ENCODE measurements at regions not wholly inside any gene's neighbourhood (a gene's known extent, or its start where the extent isn't known, plus 50 kb on each side); places are given as distances from the start of the nearest gene placed in this dataset.

GRCh38 chr1:37299216-37299615, 175.2 kb upstream of the ZC3H12A start:
- DNase-seq (no peak), ATAC-seq (ENCODE audit: low read depth) (no peak)
- H3K4me3 ChIP-seq (ENCODE audit: control extremely low read depth in 1 of 5, extremely low read depth in 1 of 5, insufficient read depth in 1 of 5, low read depth in 2 of 5, low read length in 4 of 5) = no peak overlapping the region
- POLR2A ChIA-PET = no interaction called here
- peaks cover 0 to 6% (median 0%) of the 10 kb centered on the region in 3 donors for H3K9me3 ChIP-seq (ENCODE audit: control extremely low read depth in 1 of 3, control insufficient read depth in 2 of 3, insufficient read depth in 1 of 3, low read length in 2 of 3)
- H3K79me2 ChIP-seq (ENCODE audit: control insufficient read depth, insufficient read depth, low read length) = no peaks in the 10 kb centered on the region
- no peaks in the 10 kb centered on the region for H4K20me1 ChIP-seq (ENCODE audit: control insufficient read depth, insufficient read depth, low read length, poor library complexity, severe bottlenecking)
- no peak overlapping the region for H3K27ac ChIP-seq (ENCODE audit: low read length in 2 of 2)
- H3K4me1 ChIP-seq (ENCODE audit: control insufficient read depth in 2 of 2, insufficient read depth in 2 of 2, low read length in 2 of 2) = peaks cover 2 to 4% of the 10 kb centered on the region in 2 donors
- H3K9ac ChIP-seq (ENCODE audit: low read length) = no peak overlapping the region
- CTCF ChIA-PET = interaction anchor here (1.0 kb wide), 1 partner anchor 11 kb away, joined by 4 read pairs; no protein-coding TSS in a partner anchor
- no peak overlapping the region for H3K4me2 ChIP-seq (replicated peaks; ENCODE audit: low read depth, low read length, poor library complexity, severe bottlenecking)
- TF ChIP-seq EZH2 (IDR thresholded peaks at IDR 0.05; ENCODE audit: borderline replicate concordance, insufficient read depth, low read depth, low read length, poor library complexity, severe bottlenecking) = no peak
- TF ChIP-seq CTCF (IDR thresholded peaks at IDR 0.05) = no peak
- no peaks in the 10 kb centered on the region for H3K9me3 Mint-ChIP-seq (ENCODE audit: insufficient read depth)
- H3K4me1 Mint-ChIP-seq = peaks cover 4% of the 10 kb centered on the region
- H3K36me3 ChIP-seq (replicated peaks in 1 of 2; ENCODE audit: control extremely low read depth in 1 of 2, control insufficient read depth in 1 of 2, extremely low read depth in 1 of 2, insufficient read depth in 2 of 2, low read length in 1 of 2) = no peaks in the 10 kb centered on the region
- H3K27ac Mint-ChIP-seq = no peak overlapping the region
- WGBS (ENCODE audit: insufficient coverage) = 97% methylated on average over 3 of the region's 5 CpGs
- intact Hi-C loops (cut with micrococcal nuclease) = no loop called here
- H3K27me3 ChIP-seq (replicated peaks in 1 of 4; ENCODE audit: control extremely low read depth in 1 of 4, control insufficient read depth in 3 of 4, insufficient read depth in 4 of 4, low read length in 3 of 4) = peaks cover 0 to 29% (median 3%) of the 10 kb centered on the region in 4 experiments
- H2AFZ ChIP-seq (ENCODE audit: insufficient read depth, low read depth, low read length, poor library complexity, severe bottlenecking) = no peak overlapping the region
- H3K4me3 Mint-ChIP-seq = no peak overlapping the region
- H3K27me3 Mint-ChIP-seq = peaks cover 33% of the 10 kb centered on the region

- H4K20me1 ChIP-seq (ENCODE audit: control insufficient read depth, insufficient read depth, low read length, poor library complexity, severe bottlenecking) = no peaks in the 10 kb centered on the region
- ChIA-PET CTCF (interaction anchor here (1.2 to 2.0 kb wide), 2 partner anchors 8 to 267 kb away, joined by 3 to 6 read pairs; no protein-coding TSS in a partner anchor), POLR2A (no interaction called here)
- no peak overlapping the region for H3K4me2 ChIP-seq (replicated peaks; ENCODE audit: low read depth, low read length, poor library complexity, severe bottlenecking)
- no peak overlapping the region for H3K27ac ChIP-seq (ENCODE audit: low read length in 2 of 2)
- H2AFZ ChIP-seq (ENCODE audit: insufficient read depth, low read depth, low read length, poor library complexity, severe bottlenecking) = no peak overlapping the region
- peaks cover 17% of the 10 kb centered on the region for H3K27me3 Mint-ChIP-seq
- intact Hi-C loops (cut with micrococcal nuclease) = no loop called here
- peaks cover 0 to 15% (median 1%) of the 10 kb centered on the region in 4 experiments for H3K27me3 ChIP-seq (replicated peaks in 1 of 4; ENCODE audit: control extremely low read depth in 1 of 4, control insufficient read depth in 3 of 4, insufficient read depth in 4 of 4, low read length in 3 of 4)
- H3K9me3 ChIP-seq (ENCODE audit: control extremely low read depth in 1 of 3, control insufficient read depth in 2 of 3, insufficient read depth in 1 of 3, low read length in 2 of 3) = peaks cover 0 to 4% (median 0%) of the 10 kb centered on the region in 3 donors
- H3K36me3 ChIP-seq (replicated peaks in 1 of 2; ENCODE audit: control extremely low read depth in 1 of 2, control insufficient read depth in 1 of 2, extremely low read depth in 1 of 2, insufficient read depth in 2 of 2, low read length in 1 of 2) = no peaks in the 10 kb centered on the region
- WGBS (ENCODE audit: insufficient coverage) = 68% methylated on average over 3 of the region's 3 CpGs
- H3K4me1 Mint-ChIP-seq = no peaks in the 10 kb centered on the region
- TF ChIP-seq EZH2 (IDR thresholded peaks at IDR 0.05; ENCODE audit: borderline replicate concordance, insufficient read depth, low read depth, low read length, poor library complexity, severe bottlenecking) = no peak
- no peak for TF ChIP-seq CTCF (IDR thresholded peaks at IDR 0.05)
- H3K79me2 ChIP-seq (ENCODE audit: control insufficient read depth, insufficient read depth, low read length) = no peaks in the 10 kb centered on the region
- H3K9ac ChIP-seq (ENCODE audit: low read length) = no peak overlapping the region
- H3K4me1 ChIP-seq (ENCODE audit: control insufficient read depth in 2 of 2, insufficient read depth in 2 of 2, low read length in 2 of 2) = no peaks in the 10 kb centered on the region
- H3K27ac Mint-ChIP-seq = no peak overlapping the region
- DNase-seq (no peak), ATAC-seq (ENCODE audit: low read depth) (no peak)
- no peaks in the 10 kb centered on the region for H3K9me3 Mint-ChIP-seq (ENCODE audit: insufficient read depth)
- no peak overlapping the region for H3K4me3 ChIP-seq (ENCODE audit: control extremely low read depth in 1 of 5, extremely low read depth in 1 of 5, insufficient read depth in 1 of 5, low read depth in 2 of 5, low read length in 4 of 5)
- no peak overlapping the region for H3K4me3 Mint-ChIP-seq
Observed at GRCh38 chr1:37303884-37304574, 170.4 kb upstream of the ZC3H12A start.
